CD1c-positive myeloid dendritic cell (primary cell): ENCODE measurements at regions not wholly inside any gene's neighbourhood (a gene's known extent, or its start where the extent isn't known, plus 50 kb on each side); places are given as distances from the start of the nearest gene placed in this dataset.

Experiments
- DNase-seq: peaks from one replicate; pipeline ENCODE4 v3.0.0-alpha.2; 2016; ENCODE audit errors: extremely low spot score

- DNase-seq = no peak
These were observed 427.4 kb upstream of the PROK2 start for GRCh38 chr3:72212396-72212795.

- DNase-seq = no peak
These were observed 425.3 kb upstream of the PROK2 start for GRCh38 chr3:72210261-72210660.

- no peak for DNase-seq
These were observed 420.4 kb upstream of the PROK2 start for GRCh38 chr3:72205297-72205826.

GRCh38 chr3:72204452-72204851, 419.5 kb upstream of the PROK2 start:
- DNase-seq = no peak

GRCh38 chr3:72203613-72204349, 418.8 kb upstream of the PROK2 start:
- DNase-seq = no peak

- DNase-seq = no peak
These were observed 418.2 kb upstream of the PROK2 start for GRCh38 chr3:72203105-72203504.

- no peak for DNase-seq
These were observed 415.4 kb upstream of the PROK2 start for GRCh38 chr3:72200332-72200731.

- DNase-seq = no peak
These were observed 414.6 kb upstream of the PROK2 start for GRCh38 chr3:72199530-72199929.

GRCh38 chr3:72196377-72196929, 411.5 kb upstream of the PROK2 start:
- DNase-seq = no peak

GRCh38 chr3:72195895-72196294, 410.9 kb upstream of the PROK2 start:
- DNase-seq = no peak

- no peak for DNase-seq
These were observed 409.5 kb upstream of the PROK2 start for GRCh38 chr3:72194458-72194857.

- DNase-seq = no peak
These were observed 409.0 kb upstream of the PROK2 start for GRCh38 chr3:72193771-72194430.

GRCh38 chr3:72192572-72192971, 407.6 kb upstream of the PROK2 start:
- no peak for DNase-seq

GRCh38 chr3:72191209-72191960, 406.4 kb upstream of the PROK2 start:
- DNase-seq = no peak

- no peak for DNase-seq
These were observed 405.1 kb upstream of the PROK2 start for GRCh38 chr3:72190050-72190449.

GRCh38 chr3:72189339-72189738, 404.4 kb upstream of the PROK2 start:
- no peak for DNase-seq

- DNase-seq = no peak
These were observed 403.6 kb upstream of the PROK2 start for GRCh38 chr3:72188536-72188935.

- DNase-seq = no peak
These were observed 402.2 kb upstream of the PROK2 start for GRCh38 chr3:72187131-72187530.

- DNase-seq = no peak
These were observed 401.5 kb upstream of the PROK2 start for GRCh38 chr3:72186400-72186855.

- DNase-seq = no peak
These were observed 400.8 kb upstream of the PROK2 start for GRCh38 chr3:72185549-72186399.

- no peak for DNase-seq
These were observed 398.5 kb upstream of the PROK2 start for GRCh38 chr3:72183489-72183888.
